ENCODE measurements at regions not wholly inside any gene's neighbourhood (a gene's known extent, or its start where the extent isn't known, plus 50 kb on each side); places are given as distances from the start of the nearest gene placed in this dataset.
"Not testable (repeated sequence)": the region's sequence is repeated elsewhere in the genome, so short reads cannot be mapped to it uniquely, and the experiment has no call there.

DNA sequence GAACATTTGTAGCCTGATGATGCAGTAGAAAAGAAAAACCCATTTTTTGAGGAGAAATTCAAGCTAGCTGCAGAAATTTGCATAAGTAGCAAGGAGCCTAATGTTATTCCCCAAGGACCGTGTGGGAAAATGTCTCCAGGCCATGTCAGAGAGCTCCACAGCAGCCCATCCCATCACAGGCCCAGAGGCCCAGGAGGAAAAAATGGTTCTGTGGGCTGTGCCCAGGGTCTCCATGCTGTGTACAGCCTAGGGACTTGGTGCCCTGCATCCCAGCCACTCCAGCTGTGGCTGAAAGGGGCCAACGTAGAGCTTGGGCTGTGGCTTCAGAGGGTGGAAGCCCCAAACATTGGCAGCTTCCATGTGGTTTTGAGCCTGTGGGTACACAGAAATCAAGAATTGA lies 79.0 kb downstream of the CAVIN4 start:
- TF ChIP-seq, protein P1, sequence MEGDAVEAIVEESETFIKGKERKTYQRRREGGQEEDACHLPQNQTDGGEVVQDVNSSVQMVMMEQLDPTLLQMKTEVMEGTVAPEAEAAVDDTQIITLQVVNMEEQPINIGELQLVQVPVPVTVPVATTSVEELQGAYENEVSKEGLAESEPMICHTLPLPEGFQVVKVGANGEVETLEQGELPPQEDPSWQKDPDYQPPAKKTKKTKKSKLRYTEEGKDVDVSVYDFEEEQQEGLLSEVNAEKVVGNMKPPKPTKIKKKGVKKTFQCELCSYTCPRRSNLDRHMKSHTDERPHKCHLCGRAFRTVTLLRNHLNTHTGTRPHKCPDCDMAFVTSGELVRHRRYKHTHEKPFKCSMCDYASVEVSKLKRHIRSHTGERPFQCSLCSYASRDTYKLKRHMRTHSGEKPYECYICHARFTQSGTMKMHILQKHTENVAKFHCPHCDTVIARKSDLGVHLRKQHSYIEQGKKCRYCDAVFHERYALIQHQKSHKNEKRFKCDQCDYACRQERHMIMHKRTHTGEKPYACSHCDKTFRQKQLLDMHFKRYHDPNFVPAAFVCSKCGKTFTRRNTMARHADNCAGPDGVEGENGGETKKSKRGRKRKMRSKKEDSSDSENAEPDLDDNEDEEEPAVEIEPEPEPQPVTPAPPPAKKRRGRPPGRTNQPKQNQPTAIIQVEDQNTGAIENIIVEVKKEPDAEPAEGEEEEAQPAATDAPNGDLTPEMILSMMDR (IDR thresholded peaks at IDR 0.05), result not testable (repeated sequence)
- not testable (repeated sequence) for TF ChIP-seq ZFX (IDR thresholded peaks at IDR 0.05; ENCODE audit: borderline replicate concordance)
